GM12878 (cell line): ENCODE measurements at regions not wholly inside any gene's neighbourhood (a gene's known extent, or its start where the extent isn't known, plus 50 kb on each side); places are given as distances from the start of the nearest gene placed in this dataset.

Experiments
- ATAC-seq: fragments of 200-7000 bp; cut with Tn5 transposase; 3 replicates; pipeline ENCODE4 v1.9.1; 2020; ENCODE audit warnings: mild to moderate bottlenecking, moderate library complexity
- BruUV-seq: library from RNA; stranded (reverse); fragments of 400-500 nt; replicated peaks from 2 replicates; lab custom pipeline; 2021; lab: Mats Ljungman, UMichigan
- CTCF ChIA-PET: fragments of 300-600 bp; sonication (Branson Sonifier 250); formaldehyde crosslinking; extraction: SDS; loops from one replicate; lab custom pipeline; 2021; ENCODE audit warnings: inconsistent platforms; lab: Yijun Ruan, JAX
- POLR2A ChIA-PET: fragments of 350-600 bp; formaldehyde crosslinking; extraction: SDS; loops from one replicate; lab custom pipeline; 2021; ENCODE audit warnings: inconsistent platforms; lab: Charles Lee
- RAD21 ChIA-PET: fragments of 300-600 bp; sonication (Branson Sonifier 250); formaldehyde crosslinking; loops from one replicate; lab custom pipeline; 2023; ENCODE audit warnings: antibody characterized with exemption; ENCODE audit not compliant: unreplicated experiment; lab: Charles Lee
- SMC1A ChIA-PET: fragments of 300-600 bp; sonication (Branson Sonifier 250); formaldehyde crosslinking; loops from one replicate; lab custom pipeline; 2023; ENCODE audit not compliant: unreplicated experiment, uncharacterized antibody; lab: Charles Lee
- DNase-seq: peaks from one replicate; pipeline ENCODE4 v3.0.0-alpha.2; 2011; ENCODE audit warnings: low read depth, low spot score
- FAIRE-seq: peaks from 3 replicates; lab custom pipeline; 2011; peaks lifted over from hg19 to GRCh38; lab: Jason Lieb, UNC
- H2AFZ ChIP-seq: 2 replicates; pipeline ENCODE4 v1.6.0; 2011; ENCODE audit warnings: low read depth, low read length, control low read depth; ENCODE audit not compliant: control insufficient read depth
- H3K27ac ChIP-seq: 2 replicates; pipeline ENCODE4 v1.5.1; 2011; ENCODE audit warnings: control low read depth; ENCODE audit not compliant: control insufficient read depth, insufficient read depth
- H3K27me3 ChIP-seq, 2 experiments: replicated peaks in 1 of 2; 2 replicates each; pipeline versions ENCODE4 v1.6.0 to v1.6.1; 2011; ENCODE audit warnings: low read length in 1 of 2; ENCODE audit not compliant: control insufficient read depth in 2 of 2, insufficient read depth in 2 of 2
- H3K36me3 ChIP-seq, 2 experiments: 2 replicates each; pipeline ENCODE4 v1.5.1; 2011; ENCODE audit warnings: low read length in 1 of 2; ENCODE audit not compliant: control insufficient read depth in 2 of 2, insufficient read depth in 2 of 2
- H3K4me1 ChIP-seq: 2 replicates; pipeline ENCODE4 v1.6.1; 2011; ENCODE audit warnings: mild to moderate bottlenecking, low read length, moderate library complexity, mixed read lengths; ENCODE audit not compliant: control insufficient read depth, insufficient read depth
- H3K4me2 ChIP-seq: 2 replicates; pipeline ENCODE4 v1.6.0; 2011; ENCODE audit warnings: control low read depth; ENCODE audit not compliant: control insufficient read depth, insufficient read depth
- H3K4me3 ChIP-seq: fragments of 200-600 bp; sonication (generic); 2 replicates; pipeline ENCODE4 v1.5.1; 2016
- H3K79me2 ChIP-seq: 2 replicates; pipeline ENCODE4 v1.6.0; 2011; ENCODE audit warnings: low read length; ENCODE audit not compliant: control insufficient read depth, insufficient read depth
- H3K9ac ChIP-seq: 2 replicates; pipeline ENCODE4 v1.8.0; 2011; ENCODE audit warnings: low read length, control low read depth, mixed read lengths; ENCODE audit not compliant: control insufficient read depth, insufficient read depth
- H3K9me3 ChIP-seq: replicated peaks from 3 replicates; pipeline ENCODE4 v1.5.1; 2011; ENCODE audit warnings: mild to moderate bottlenecking, low read length; ENCODE audit not compliant: control insufficient read depth, insufficient read depth
- H4K20me1 ChIP-seq: 2 replicates; pipeline ENCODE4 v1.6.0; 2011; ENCODE audit not compliant: control insufficient read depth, insufficient read depth
- BCL11A ChIP-seq: IDR thresholded peaks from 2 replicates; pipeline ENCODE4 v1.6.1; 2011; ENCODE audit warnings: low read depth, low read length
- BCL3 ChIP-seq: IDR thresholded peaks from 2 replicates; pipeline ENCODE4 v1.6.1; 2011; ENCODE audit warnings: borderline replicate concordance, low read depth, mild to moderate bottlenecking, moderate library complexity, low read length; ENCODE audit not compliant: insufficient read depth, poor library complexity, severe bottlenecking
- CREB1 ChIP-seq: IDR thresholded peaks from 2 replicates; pipeline ENCODE4 v1.6.1; 2012; ENCODE audit warnings: low read depth, mild to moderate bottlenecking, inconsistent platforms
- ETV6 ChIP-seq, 2 experiments: fragments of 450-650 bp in 1 of 2; IDR thresholded peaks in 1 of 2; conservative IDR thresholded peaks in 1 of 2; 2 replicates each; pipeline ENCODE4 v1.6.1; 2014; ENCODE audit warnings: antibody characterized with exemption in 1 of 2, borderline replicate concordance in 1 of 2, low read depth in 1 of 2, mild to moderate bottlenecking in 1 of 2, moderate library complexity in 1 of 2
- HDGF ChIP-seq: fragments of 450-650 bp; IDR thresholded peaks from 2 replicates; pipeline ENCODE4 v1.6.1; 2016; ENCODE audit warnings: antibody characterized with exemption
- NFYB ChIP-seq: IDR thresholded peaks from 2 replicates; pipeline ENCODE4 v1.6.1; 2011; ENCODE audit warnings: low read depth, mild to moderate bottlenecking, low read length, improper control_type of control experiment, moderate library complexity; ENCODE audit not compliant: insufficient read depth
- TCF12 ChIP-seq: IDR thresholded peaks from 2 replicates; pipeline ENCODE4 v1.6.1; 2011; ENCODE audit warnings: low read depth, mild to moderate bottlenecking, low read length
- USF1 ChIP-seq: IDR thresholded peaks from 2 replicates; pipeline ENCODE4 v1.6.1; 2011; ENCODE audit warnings: borderline replicate concordance, low read depth, mild to moderate bottlenecking, moderate library complexity, mixed read lengths, low read length; ENCODE audit not compliant: insufficient read depth; ENCODE audit errors: extremely low read length
- ZNF274 ChIP-seq: IDR thresholded peaks from one replicate; pipeline ENCODE4 v1.8.0; 2011; ENCODE audit not compliant: insufficient read length, insufficient read depth
- WGBS: methylation state at CpG from one replicate; pipeline ENCODE4 v1.1.6; 2016; ENCODE audit warnings: low lambda C conversion rate; ENCODE audit not compliant: insufficient replicate concordance, insufficient coverage; ENCODE audit errors: missing lambda C conversion rate; 5-methylcytosine and 5-hydroxymethylcytosine counted together
- in situ Hi-C: fragments of 300-500 bp; cut with MboI; formaldehyde crosslinking; loops from 9 replicates; pipeline ENCODE4 v1.14.3; 2018; ENCODE audit warnings: mixed read lengths
- intact Hi-C: fragments of 100-400 bp; cut with micrococcal nuclease; formaldehyde crosslinking; loops from one replicate; pipeline ENCODE4 v1.14.2; 2022; ENCODE audit not compliant: unreplicated experiment

GRCh38 chr3:124174910-124175874 lies 183.3 kb upstream of the ROPN1 start:
- Histone ChIP-seq H3K36me3 (no peaks in the 10 kb centered on the region), H4K20me1 (no peaks in the 10 kb centered on the region), H3K4me1 (no peaks in the 10 kb centered on the region), H3K4me3 (no peak overlapping the region), H2AFZ (no peak overlapping the region), H3K9ac (no peak overlapping the region), H3K79me2 (no peaks in the 10 kb centered on the region), H3K27me3 (no peaks in the 10 kb centered on the region), H3K9me3 (no peaks in the 10 kb centered on the region), H3K27ac (no peak overlapping the region), H3K4me2 (no peak overlapping the region)
- ChIA-PET CTCF (no interaction called here), SMC1A (no interaction called here), RAD21 (no interaction called here), POLR2A (no interaction called here)
- intact Hi-C loops = no loop called here
- no peak for TF ChIP-seq ETV6 (conservative IDR thresholded peaks at IDR 0.05 in 1 of 2, IDR thresholded peaks at IDR 0.05 in 1 of 2; ENCODE audit: borderline replicate concordance in 1 of 2, low read depth in 1 of 2)
- no peak for TF ChIP-seq BCL3
- TF ChIP-seq TCF12 = no peak
- no peak for TF ChIP-seq CREB1
- TF ChIP-seq HDGF = no peak
- TF ChIP-seq USF1 = no peak
- no peak for TF ChIP-seq BCL11A
- no peak for TF ChIP-seq NFYB
- TF ChIP-seq ZNF274 = no peak
- WGBS = 80% methylated on average over 25 of the region's 27 CpGs
- no peak for DNase-seq
- in situ Hi-C loops = no loop called here
- no peak for FAIRE-seq
- no peak for ATAC-seq
- BruUV-seq = no TSS peak
